Erythroblast (primary cell): ENCODE measurements at regions not wholly inside any gene's neighbourhood (a gene's known extent, or its start where the extent isn't known, plus 50 kb on each side); places are given as distances from the start of the nearest gene placed in this dataset.
A peak's percentile ranks its signal among the peaks of the same experiment; 100 is the strongest.

ENCODE experiments used
- DNase-seq, 2 experiments: peaks; one replicate each; lab custom pipeline; 2025; lab: John Stamatoyannopoulos, UW
- GATA1 ChIP-seq: IDR thresholded peaks from 2 replicates; pipeline ENCODE4 v1.6.1; 2011; ENCODE audit warnings: low read depth, mild to moderate bottlenecking, control low read depth, low read length, moderate library complexity
- POLR2A ChIP-seq: IDR thresholded peaks from 2 replicates; pipeline ENCODE4 v1.6.1; 2011; ENCODE audit warnings: mild to moderate bottlenecking, low read length

GRCh38 chr17:77700165-77700881 is 258.2 kb upstream of the TNRC6C start:
- no peak for DNase-seq
- TF ChIP-seq POLR2A (no peak), GATA1 (no peak)

DNA sequence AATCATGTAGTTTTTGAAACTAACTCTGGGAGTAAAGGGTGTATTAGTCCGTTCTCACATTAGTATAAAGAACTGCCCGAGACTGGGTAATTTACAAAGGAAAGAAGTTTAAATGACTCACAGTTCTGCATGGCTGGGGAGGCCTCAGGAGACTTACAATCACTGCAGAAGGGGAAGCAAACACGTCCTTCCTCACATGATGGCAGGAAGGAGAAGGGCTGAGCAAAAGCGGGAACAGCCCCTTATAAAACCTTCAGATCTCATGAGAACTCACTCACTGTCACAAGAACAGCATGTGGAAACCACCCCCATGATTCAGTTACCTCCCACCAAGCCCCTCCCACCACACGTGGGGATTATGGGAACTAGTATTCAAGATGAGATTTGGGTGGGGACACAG is 256.5 kb upstream of the TNRC6C start:
- TF ChIP-seq POLR2A (no peak), GATA1 (no peak)
- no peak for DNase-seq

- no peak for DNase-seq
- TF ChIP-seq POLR2A (no peak), GATA1 (no peak)
Measured at GRCh38 chr17:77704048-77704815, 254.3 kb upstream of the TNRC6C start.

GRCh38 chr17:77706938-77707337 is 251.6 kb upstream of the TNRC6C start:
- TF ChIP-seq GATA1 (no peak), POLR2A (no peak)
- no peak for DNase-seq

DNA sequence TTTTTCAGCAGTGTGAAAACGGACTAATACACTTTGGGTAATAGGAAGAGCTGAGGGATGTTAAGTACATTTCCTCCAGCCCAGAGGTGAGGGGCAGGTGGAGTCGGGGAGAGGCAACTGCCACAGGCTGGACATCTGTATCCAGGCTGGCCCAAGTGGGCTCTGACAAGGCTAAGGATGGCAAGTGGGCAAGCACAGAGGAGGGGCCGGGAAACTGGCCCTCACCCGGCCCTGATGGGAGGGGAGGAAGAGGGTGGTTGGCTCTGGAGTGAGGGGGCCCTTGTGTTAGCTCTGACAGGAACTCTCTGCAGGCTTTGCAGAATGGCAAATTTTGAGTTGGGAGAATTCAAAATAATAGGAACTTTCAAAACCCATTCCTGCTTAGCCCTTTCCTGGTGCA is 251.0 kb upstream of the TNRC6C start:
- TF ChIP-seq GATA1 (no peak), POLR2A (no peak)
- DNase-seq: no peak

DNA sequence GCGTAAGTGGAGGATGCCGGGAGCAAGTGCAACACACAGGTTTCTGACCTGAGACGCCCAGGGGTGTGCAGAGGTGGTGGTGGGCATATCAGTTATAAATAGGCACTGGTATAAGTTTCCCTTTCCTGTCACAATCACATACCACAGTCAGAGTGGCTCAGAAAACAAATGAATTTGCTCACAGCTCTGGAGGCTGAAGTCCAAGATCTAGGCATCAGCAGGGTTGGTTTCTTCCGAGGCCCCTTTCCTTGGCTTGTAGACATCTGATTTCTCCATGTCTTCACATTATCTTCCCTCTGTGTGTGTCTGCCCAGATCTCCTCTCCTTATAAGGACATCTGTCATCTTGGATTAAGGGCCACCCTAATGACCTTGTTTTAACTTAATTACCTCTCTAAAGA is 250.5 kb upstream of the TNRC6C start:
- TF ChIP-seq POLR2A (no peak), GATA1 (no peak)
- DNase-seq: no peak

DNA sequence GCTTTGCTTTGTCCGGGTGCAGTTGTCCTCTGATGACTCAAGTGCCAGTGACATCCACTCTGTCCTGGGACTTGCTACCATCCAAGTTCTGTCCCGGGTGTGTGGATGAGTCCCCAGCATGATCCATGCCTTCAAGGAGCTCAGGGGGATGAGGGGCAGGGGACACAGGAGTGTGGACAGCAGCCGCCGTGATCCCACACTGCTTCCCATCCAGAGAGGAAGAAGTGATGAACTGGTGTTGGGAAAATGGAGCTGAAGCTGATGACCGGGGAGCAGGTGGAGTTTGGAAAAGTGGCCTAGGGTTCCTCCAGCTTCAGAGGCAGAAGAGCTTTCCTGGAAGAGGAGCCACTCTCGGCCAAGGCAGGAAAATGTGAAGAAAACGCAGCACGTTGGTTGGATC is 249.6 kb upstream of the TNRC6C start:
- no peak for TF ChIP-seq POLR2A
- no peak for TF ChIP-seq GATA1
- DNase-seq: no peak

GRCh38 chr17:77709594-77709993 is 248.9 kb upstream of the TNRC6C start:
- DNase-seq: no peak

DNA sequence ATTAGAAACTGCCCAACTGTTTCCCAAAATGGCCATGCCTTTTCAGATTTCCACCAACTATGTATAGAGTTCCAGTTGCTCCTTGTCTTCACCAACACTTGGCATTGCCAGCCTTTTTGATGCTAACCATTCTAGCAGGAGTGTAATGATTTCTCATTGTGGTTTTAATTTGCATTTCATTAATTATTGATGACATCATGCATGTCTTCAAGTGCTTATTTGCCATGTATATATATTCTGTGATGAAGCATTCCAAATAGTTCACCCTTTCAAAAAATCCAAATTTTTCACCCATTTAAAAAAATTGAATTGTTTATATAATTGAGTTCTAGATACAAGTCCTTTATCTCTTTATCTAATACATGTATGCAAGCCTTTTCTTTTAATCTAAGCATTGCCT is 245.9 kb upstream of the TNRC6C start:
- TF ChIP-seq GATA1 (no peak), POLR2A (no peak)
- no peak for DNase-seq

More at GRCh38 chr17:77709594-77709993, 248.9 kb upstream of the TNRC6C start:
- TF ChIP-seq POLR2A: no peak
- TF ChIP-seq GATA1: no peak

- DNase-seq: no peak
- TF ChIP-seq GATA1 (no peak), POLR2A (no peak)
Measured at GRCh38 chr17:77716289-77716926, 242.1 kb upstream of the TNRC6C start.

DNA sequence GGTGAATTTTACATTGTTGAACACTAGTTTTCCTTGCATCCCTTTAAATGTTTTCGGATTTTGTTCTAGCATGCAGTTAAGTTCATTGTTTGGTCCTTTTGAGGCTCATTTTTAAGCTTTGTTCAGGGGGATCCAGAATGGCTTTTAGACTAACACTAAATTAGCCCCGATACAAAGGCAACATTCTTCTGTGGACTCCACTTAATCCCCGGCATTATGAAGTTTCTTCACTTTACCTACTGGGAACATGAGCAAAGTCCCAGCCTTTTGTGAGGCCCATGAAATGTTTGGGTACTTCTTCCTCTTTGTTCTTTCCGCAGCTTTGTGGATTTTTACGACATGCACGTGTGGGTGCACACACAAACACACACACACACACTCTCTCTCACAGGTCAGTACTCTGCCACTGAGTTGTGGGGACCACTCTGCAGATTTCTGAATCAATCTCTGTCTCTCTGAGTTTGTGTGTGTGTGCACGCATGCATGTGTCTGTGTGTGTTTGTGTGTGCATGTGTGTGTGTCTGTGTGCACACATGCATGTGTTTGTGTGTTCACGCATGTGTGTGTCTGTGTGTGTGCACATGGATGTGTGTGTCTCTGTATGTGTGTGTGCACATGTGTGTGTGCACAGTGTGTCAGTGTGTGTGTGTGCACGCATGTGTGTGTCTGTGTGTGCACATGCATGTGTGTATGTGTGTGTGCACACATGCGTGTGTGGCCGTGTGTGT is 240.4 kb upstream of the TNRC6C start:
- no peak for DNase-seq

GRCh38 chr17:77718669-77718961 is 239.9 kb upstream of the TNRC6C start:
- peak in 1 of 2 experiments; percentile 25 for DNase-seq
- TF ChIP-seq POLR2A (no peak), GATA1 (no peak)

More for the DNA sequence above, 240.4 kb upstream of the TNRC6C start:
- TF ChIP-seq POLR2A: no peak
- no peak for TF ChIP-seq GATA1

DNA sequence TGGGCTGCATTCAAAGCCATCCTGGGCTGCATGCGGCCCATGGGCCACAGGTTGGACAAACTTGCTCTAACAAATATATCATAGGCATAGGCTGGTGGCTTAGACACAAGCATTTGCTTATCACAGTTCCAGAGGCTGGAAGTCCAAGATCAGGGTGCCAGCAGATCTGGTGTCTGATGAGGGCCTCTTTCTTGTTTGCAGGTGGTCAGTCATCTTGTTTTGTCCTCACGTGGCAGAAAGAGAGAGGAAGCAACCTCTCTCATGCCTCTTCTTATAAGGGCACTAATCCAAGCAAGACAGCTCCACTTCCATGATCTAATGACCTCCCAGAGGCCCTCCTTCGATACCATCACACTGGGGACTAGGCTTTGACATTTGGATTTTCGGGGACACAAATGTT is 238.7 kb upstream of the TNRC6C start:
- TF ChIP-seq POLR2A (no peak), GATA1 (no peak)
- DNase-seq: no peak
